PC-3 (cell line): ENCODE measurements at regions not wholly inside any gene's neighbourhood (a gene's known extent, or its start where the extent isn't known, plus 50 kb on each side); places are given as distances from the start of the nearest gene placed in this dataset.

Experiments used
- CTCF ChIP-seq: fragments of 300-600 bp; sonication (generic); conservative IDR thresholded peaks from 2 replicates; pipeline ENCODE4 v1.5.1; 2017; ENCODE audit warnings: antibody characterized with exemption, low read depth, mild to moderate bottlenecking, low read length
- EZH2 ChIP-seq: fragments of 300-600 bp; sonication (generic); IDR thresholded peaks from one replicate; pipeline ENCODE4 v1.6.1; 2017; ENCODE audit warnings: antibody characterized with exemption, mild to moderate bottlenecking, low read length; ENCODE audit not compliant: unreplicated experiment
- EZH2phosphoT487 ChIP-seq: fragments of 300-600 bp; sonication (generic); IDR thresholded peaks from 2 replicates; pipeline ENCODE4 v1.6.1; 2018; ENCODE audit warnings: mild to moderate bottlenecking, antibody characterized with exemption, low read length, borderline replicate concordance

DNA sequence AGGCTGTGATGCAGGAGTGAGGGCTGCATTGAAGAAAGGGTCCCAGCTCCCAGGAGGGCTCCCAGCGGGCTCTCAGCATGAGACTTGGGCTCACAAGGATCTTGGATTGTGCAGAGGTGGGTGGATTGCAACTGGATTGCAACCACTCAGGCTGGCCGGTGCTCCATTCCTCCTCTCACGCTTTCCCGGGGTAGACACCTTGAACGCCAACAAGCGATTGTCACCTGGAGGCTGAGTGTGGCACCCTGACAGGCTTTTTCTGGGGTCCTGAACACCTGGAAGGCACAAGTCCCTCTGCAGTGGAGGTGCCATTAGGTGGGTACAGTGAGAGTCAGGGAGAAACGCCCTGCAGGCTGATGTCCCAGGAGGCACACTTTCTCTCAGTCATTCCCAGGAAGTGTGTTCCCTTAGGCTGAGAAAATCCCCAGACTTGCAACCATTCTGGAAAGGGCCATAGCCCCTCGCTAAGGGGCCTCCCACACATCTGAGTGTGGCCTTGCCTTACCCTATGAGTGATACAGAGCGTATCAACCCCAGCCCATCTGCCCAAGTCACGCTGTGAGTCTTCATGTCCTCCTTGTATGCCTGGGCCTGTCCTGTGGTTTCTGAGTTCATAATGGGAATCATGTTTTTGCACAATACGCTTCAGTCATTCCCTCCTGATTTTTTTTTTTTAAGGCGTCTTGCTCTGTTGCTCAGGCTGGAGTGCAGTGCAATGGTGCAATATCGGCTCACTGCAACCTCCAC is 488.1 kb downstream of the IRX1 start:
- no peak for TF ChIP-seq CTCF
- no peak for TF ChIP-seq EZH2
- no peak for TF ChIP-seq EZH2phosphoT487
